Caco-2 (cell line): ENCODE measurements at regions not wholly inside any gene's neighbourhood (a gene's known extent, or its start where the extent isn't known, plus 50 kb on each side); places are given as distances from the start of the nearest gene placed in this dataset.

Experiments used
- BruUV-seq: library from RNA; stranded (reverse); fragments of 400-500 nt; replicated peaks from 2 replicates; lab custom pipeline; 2021; lab: Mats Ljungman, UMichigan
- CTCF ChIA-PET: fragments of 300-600 bp; sonication (Branson Sonifier 250); formaldehyde crosslinking; loops from one replicate; lab custom pipeline; 2022; ENCODE audit warnings: antibody characterized with exemption; lab: Charles Lee
- POLR2A ChIA-PET: fragments of 300-600 bp; sonication (Branson Sonifier 250); formaldehyde crosslinking; loops from one replicate; lab custom pipeline; 2022; ENCODE audit warnings: antibody characterized with exemption; lab: Charles Lee
- DNase-seq, 2 experiments: peaks; one replicate each; pipeline versions ENCODE4 v3.0.0 to v3.0.0-alpha.2; 2020 to 2022
- H3K27me3 ChIP-seq: replicated peaks from 2 replicates; pipeline ENCODE4 v1.6.0; 2011; ENCODE audit warnings: low read length; ENCODE audit not compliant: control insufficient read depth, insufficient read depth
- H3K36me3 ChIP-seq: 2 replicates; pipeline ENCODE4 v1.5.1; 2011; ENCODE audit warnings: low read length; ENCODE audit not compliant: control insufficient read depth, insufficient read depth
- H3K4me1 ChIP-seq: fragments of 250-450 bp; sonication (Bioruptor Pico); 2 replicates; pipeline ENCODE4 v1.5.1; 2020; ENCODE audit warnings: mild to moderate bottlenecking
- H3K4me3 ChIP-seq: 2 replicates; pipeline ENCODE4 v1.5.1; 2011; ENCODE audit warnings: low read depth, mild to moderate bottlenecking, control low read depth, low read length
- H3K9me3 ChIP-seq: fragments of 250-450 bp; sonication (Bioruptor Pico); 2 replicates; pipeline ENCODE4 v1.5.1; 2020; ENCODE audit warnings: mild to moderate bottlenecking, moderate library complexity
- H3K27ac Mint-ChIP-seq: one replicate; pipeline ENCODE4 v1.8.0; 2022; ENCODE audit warnings: mixed read lengths; ENCODE audit not compliant: unreplicated experiment
- H3K27me3 Mint-ChIP-seq: one replicate; pipeline ENCODE4 v1.8.0; 2022; ENCODE audit warnings: mixed read lengths; ENCODE audit not compliant: insufficient read depth, unreplicated experiment
- H3K36me3 Mint-ChIP-seq: one replicate; pipeline ENCODE4 v1.8.0; 2022; ENCODE audit warnings: mild to moderate bottlenecking, mixed read lengths; ENCODE audit not compliant: insufficient read depth, unreplicated experiment
- H3K4me1 Mint-ChIP-seq: one replicate; pipeline ENCODE4 v1.8.0; 2022; ENCODE audit warnings: low read depth, mixed read lengths; ENCODE audit not compliant: unreplicated experiment
- H3K4me3 Mint-ChIP-seq: one replicate; pipeline ENCODE4 v1.8.0; 2022; ENCODE audit warnings: mild to moderate bottlenecking, moderate library complexity, mixed read lengths; ENCODE audit not compliant: unreplicated experiment
- H3K9me3 Mint-ChIP-seq: one replicate; pipeline ENCODE4 v1.8.0; 2022; ENCODE audit warnings: mixed read lengths; ENCODE audit not compliant: unreplicated experiment
- intact Hi-C: fragments of 100-400 bp; cut with micrococcal nuclease; formaldehyde crosslinking; loops from one replicate; pipeline ENCODE4 v1.10.0; 2022; ENCODE audit not compliant: unreplicated experiment
- TF ChIP-seq, protein P1 (sequence below), 2 experiments: fragments of 200-600 bp in 1 of 2; IDR thresholded peaks; 1 replicate in 1 of 2; 2 replicates in 1 of 2; pipeline versions ENCODE4 v1.5.1 to v1.8.0; 2011 to 2022; ENCODE audit warnings: antibody characterized with exemption in 1 of 2, control low read depth in 1 of 2, inconsistent platforms in 1 of 2, low read depth in 1 of 2, low read length in 1 of 2, mild to moderate bottlenecking in 1 of 2, moderate library complexity in 1 of 2; ENCODE audit not compliant: insufficient read depth in 1 of 2, severe bottlenecking in 1 of 2, unreplicated experiment in 1 of 2

- intact Hi-C loops: loop anchor here (1.0 kb wide), 1 partner anchor 291 kb away; no protein-coding TSS in a partner anchor
- Histone ChIP-seq H3K36me3 (no peaks in the 10 kb centered on the region), H3K4me3 (no peak overlapping the region), H3K9me3 (0 out of 2 replicates have a peak, but pooled peaks cover 3% of the 10 kb centered on the region), H3K27me3 (no peaks in the 10 kb centered on the region), H3K4me1 (no peaks in the 10 kb centered on the region)
- Mint-ChIP-seq H3K36me3 (no peaks in the 10 kb centered on the region), H3K4me3 (no peak overlapping the region), H3K27me3 (no peaks in the 10 kb centered on the region), H3K27ac (no peak overlapping the region), H3K9me3 (peaks cover 17% of the 10 kb centered on the region), H3K4me1 (no peaks in the 10 kb centered on the region)
- DNase-seq: no peak
- CTCF ChIA-PET: interaction anchor here (0.6 kb wide), 1 partner anchor 835 kb away, joined by 3 read pairs; no protein-coding TSS in a partner anchor
- POLR2A ChIA-PET: no interaction called here
- TF ChIP-seq, protein P1, sequence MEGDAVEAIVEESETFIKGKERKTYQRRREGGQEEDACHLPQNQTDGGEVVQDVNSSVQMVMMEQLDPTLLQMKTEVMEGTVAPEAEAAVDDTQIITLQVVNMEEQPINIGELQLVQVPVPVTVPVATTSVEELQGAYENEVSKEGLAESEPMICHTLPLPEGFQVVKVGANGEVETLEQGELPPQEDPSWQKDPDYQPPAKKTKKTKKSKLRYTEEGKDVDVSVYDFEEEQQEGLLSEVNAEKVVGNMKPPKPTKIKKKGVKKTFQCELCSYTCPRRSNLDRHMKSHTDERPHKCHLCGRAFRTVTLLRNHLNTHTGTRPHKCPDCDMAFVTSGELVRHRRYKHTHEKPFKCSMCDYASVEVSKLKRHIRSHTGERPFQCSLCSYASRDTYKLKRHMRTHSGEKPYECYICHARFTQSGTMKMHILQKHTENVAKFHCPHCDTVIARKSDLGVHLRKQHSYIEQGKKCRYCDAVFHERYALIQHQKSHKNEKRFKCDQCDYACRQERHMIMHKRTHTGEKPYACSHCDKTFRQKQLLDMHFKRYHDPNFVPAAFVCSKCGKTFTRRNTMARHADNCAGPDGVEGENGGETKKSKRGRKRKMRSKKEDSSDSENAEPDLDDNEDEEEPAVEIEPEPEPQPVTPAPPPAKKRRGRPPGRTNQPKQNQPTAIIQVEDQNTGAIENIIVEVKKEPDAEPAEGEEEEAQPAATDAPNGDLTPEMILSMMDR (IDR thresholded peaks at IDR 0.05; ENCODE audit: insufficient read depth in 1 of 2, low read depth in 1 of 2, low read length in 1 of 2, severe bottlenecking in 1 of 2, unreplicated experiment in 1 of 2): peak in 1 of 2 experiments; percentile 11
- no TSS peak for BruUV-seq
Observed at GRCh38 chr14:40280652-40281051, 848.4 kb upstream of the FBXO33 start.

DNA sequence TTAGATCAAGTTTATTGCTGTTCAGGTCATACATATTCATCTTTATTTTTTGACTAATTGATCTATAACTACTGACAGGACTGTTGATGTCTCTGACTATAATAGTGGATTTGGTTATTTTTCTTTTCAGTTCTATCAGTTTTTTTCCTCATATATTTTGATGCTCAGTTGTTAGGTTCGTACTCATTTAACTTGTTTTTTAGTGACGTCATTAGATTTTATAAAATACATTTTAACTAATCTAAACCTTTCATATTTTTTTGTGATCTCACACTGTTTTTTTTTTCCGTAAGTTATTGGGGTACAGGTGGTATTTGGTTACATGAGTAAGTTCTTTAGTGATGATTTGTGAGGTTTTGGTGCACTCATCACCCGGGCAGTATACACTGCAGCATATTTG, 841.2 kb upstream of the FBXO33 start:
- POLR2A ChIA-PET: no interaction called here
- CTCF ChIA-PET: no interaction called here
- no peak overlapping the region for H3K4me3 ChIP-seq
- H3K27me3 ChIP-seq: no peaks in the 10 kb centered on the region
- intact Hi-C loops: no loop called here
- no peaks in the 10 kb centered on the region for H3K4me1 ChIP-seq
- H3K36me3 ChIP-seq: no peaks in the 10 kb centered on the region
- H3K4me3 Mint-ChIP-seq: no peak overlapping the region
- TF ChIP-seq, protein P1 (IDR thresholded peaks at IDR 0.05; ENCODE audit: insufficient read depth in 1 of 2, low read depth in 1 of 2, low read length in 1 of 2, severe bottlenecking in 1 of 2, unreplicated experiment in 1 of 2): no peak
- H3K9me3 Mint-ChIP-seq: peaks cover 17% of the 10 kb centered on the region
- no peak overlapping the region for H3K27ac Mint-ChIP-seq
- no peak for DNase-seq
- no peaks in the 10 kb centered on the region for H3K36me3 Mint-ChIP-seq
- BruUV-seq: no TSS peak
- no peaks in the 10 kb centered on the region for H3K4me1 Mint-ChIP-seq
- H3K27me3 Mint-ChIP-seq: no peaks in the 10 kb centered on the region
- H3K9me3 ChIP-seq: 0 out of 2 replicates have a peak, but pooled peaks cover 3% of the 10 kb centered on the region

DNA sequence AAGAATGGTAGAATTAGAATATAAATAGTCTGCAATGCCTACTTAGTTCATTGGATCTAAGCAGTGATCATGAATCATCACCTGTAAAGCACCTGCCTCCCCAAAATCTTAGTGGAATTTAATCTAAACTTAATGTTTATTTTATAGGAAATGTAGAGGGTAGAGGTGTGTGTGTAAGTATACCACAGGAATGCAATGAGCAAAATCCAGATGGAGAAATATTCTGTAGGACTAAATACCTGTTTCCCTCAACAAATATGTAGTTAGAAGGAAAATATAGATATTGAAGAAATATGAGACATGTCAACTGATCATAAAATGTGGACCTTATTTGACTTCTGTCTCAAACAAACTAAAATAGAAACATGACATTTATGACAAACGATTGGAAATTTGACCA, 839.2 kb upstream of the FBXO33 start:
- Histone ChIP-seq H3K36me3 (no peaks in the 10 kb centered on the region), H3K4me1 (no peaks in the 10 kb centered on the region), H3K27me3 (no peaks in the 10 kb centered on the region), H3K9me3 (0 out of 2 replicates have a peak, but pooled peaks cover 3% of the 10 kb centered on the region), H3K4me3 (no peak overlapping the region)
- Mint-ChIP-seq H3K27me3 (no peaks in the 10 kb centered on the region), H3K4me3 (no peak overlapping the region), H3K9me3 (peaks cover 4% of the 10 kb centered on the region), H3K36me3 (no peaks in the 10 kb centered on the region), H3K27ac (no peak overlapping the region), H3K4me1 (no peaks in the 10 kb centered on the region)
- TF ChIP-seq, protein P1 (IDR thresholded peaks at IDR 0.05; ENCODE audit: insufficient read depth in 1 of 2, low read depth in 1 of 2, low read length in 1 of 2, severe bottlenecking in 1 of 2, unreplicated experiment in 1 of 2): no peak
- POLR2A ChIA-PET: no interaction called here
- DNase-seq: no peak
- CTCF ChIA-PET: no interaction called here
- intact Hi-C loops: no loop called here
- BruUV-seq: no TSS peak
